Stomach (tissue), 8 donors: ENCODE measurements at regions not wholly inside any gene's neighbourhood (a gene's known extent, or its start where the extent isn't known, plus 50 kb on each side); places are given as distances from the start of the nearest gene placed in this dataset.

Experiments
- DNase-seq, 2 donors: peaks; one replicate each; pipeline versions ENCODE4 v3.0.0 to v3.0.0-alpha.2; 2013 to 2019
- H3K27ac ChIP-seq, 5 donors: fragments of 200-600 bp in 4 of 5; sonication (generic) in 4 of 5; one replicate each; pipeline ENCODE4 v1.5.1; 2013 to 2019; ENCODE audit warnings: mild to moderate bottlenecking in 1 of 5, moderate library complexity in 1 of 5
- H3K27me3 ChIP-seq, 3 donors: fragments of 200-600 bp; sonication (generic); one replicate each; pipeline ENCODE4 v1.5.1; 2017 to 2019; ENCODE audit warnings: mixed run types in 1 of 3
- H3K36me3 ChIP-seq, 4 donors: fragments of 200-600 bp; sonication (generic); 1 replicate in 3 of 4; 2 replicates in 1 of 4; pipeline ENCODE4 v1.5.1; 2016 to 2019
- H3K4me1 ChIP-seq, 4 donors: fragments of 200-600 bp; sonication (generic); one replicate each; pipeline ENCODE4 v1.5.1; 2016 to 2019
- H3K4me3 ChIP-seq, 4 donors: fragments of 200-600 bp; sonication (generic) in 3 of 4; one replicate each; pipeline ENCODE4 v1.5.1; 2016 to 2019; ENCODE audit warnings: mild to moderate bottlenecking in 1 of 4
- H3K9me3 ChIP-seq, 4 donors: fragments of 200-600 bp; sonication (generic); one replicate each; pipeline ENCODE4 v1.5.1; 2016 to 2019
- EP300 ChIP-seq: sonication (generic); formaldehyde crosslinking; IDR thresholded peaks from one replicate; pipeline ENCODE4 v1.6.1; 2017; ENCODE audit warnings: antibody characterized with exemption
- POLR2A ChIP-seq, 4 donors: fragments of 450-650 bp; IDR thresholded peaks; one replicate each; pipeline ENCODE4 v1.6.1; 2016; ENCODE audit warnings: antibody characterized with exemption in 4 of 4, control low read depth in 2 of 4, mild to moderate bottlenecking in 1 of 4, moderate library complexity in 1 of 4
- POLR2AphosphoS5 ChIP-seq, 3 donors: sonication (generic); formaldehyde crosslinking; IDR thresholded peaks; one replicate each; pipeline ENCODE4 v1.6.1; 2016; ENCODE audit warnings: antibody characterized with exemption in 3 of 3
- WGBS, 5 donors: extraction: QIAGEN DNeasy Blood & Tissue Kit in 3 of 5; methylation state at CpG; one replicate each; pipeline versions ENCODE4 v1.1.5 to v1.1.7; 2013 to 2018; 5-methylcytosine and 5-hydroxymethylcytosine counted together
- intact Hi-C: fragments of 100-400 bp; cut with DNase I; formaldehyde crosslinking; loops from one replicate; pipeline ENCODE4 v1.15.1; 2023; ENCODE audit warnings: low total_unique reads
- TF ChIP-seq, protein P1 (sequence below), 7 experiments: fragments of 450-650 bp in 4 of 7; fragments of 200-600 bp in 3 of 7; sonication (generic) in 3 of 7; IDR thresholded peaks; one replicate each; pipeline ENCODE4 v1.5.1; 2016 to 2019; ENCODE audit warnings: antibody characterized with exemption in 7 of 7, control low read depth in 2 of 7, mild to moderate bottlenecking in 1 of 7
- donor health status: healthy with polysubstance abuse.
- donor health status: Bipolar disorder and iron deficiency.
- donor health status: healthy.

DNA sequence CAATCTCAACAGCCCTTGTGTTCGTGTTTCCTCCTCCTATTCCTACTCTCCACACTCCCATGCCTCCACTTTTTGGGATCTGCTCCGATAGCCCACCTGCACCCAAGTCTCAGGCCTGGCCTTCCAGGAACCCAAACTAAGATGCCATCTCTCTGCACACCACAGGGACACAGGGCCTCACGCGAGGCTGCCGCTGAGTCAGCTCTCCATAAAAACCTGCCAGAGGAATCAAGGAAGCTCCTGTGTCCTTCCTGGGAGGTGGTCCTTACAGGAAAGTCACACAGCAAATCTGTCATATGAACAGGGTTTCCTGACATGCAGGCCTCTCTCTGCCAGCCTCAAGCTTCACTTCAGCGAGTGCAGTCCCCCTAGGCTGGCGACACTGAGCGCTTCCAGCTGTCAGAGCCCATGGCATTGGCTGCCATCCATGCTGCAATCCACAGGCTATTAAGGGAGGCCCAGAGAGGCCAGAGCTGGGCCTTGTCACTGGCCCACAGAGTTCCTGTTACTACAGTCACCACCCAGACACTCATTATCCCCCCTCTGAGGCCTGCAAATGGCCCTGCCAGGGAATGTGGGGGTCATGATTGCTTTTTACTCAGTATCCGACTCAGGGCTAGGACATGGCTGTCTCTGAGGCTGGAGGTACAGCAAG is 151.4 kb downstream of the OAT start:
- Histone ChIP-seq H3K4me1 (no peaks in the 10 kb centered on the region), H3K4me3 (no peak overlapping the region), H3K9me3 (peaks cover 0 to 8% (median 7%) of the 10 kb centered on the region in 4 donors), H3K36me3 (no peaks in the 10 kb centered on the region), H3K27me3 (no peaks in the 10 kb centered on the region), H3K27ac (no peak overlapping the region)
- no peak for TF ChIP-seq POLR2AphosphoS5 (IDR thresholded peaks at IDR 0.05)
- TF ChIP-seq POLR2A (IDR thresholded peaks at IDR 0.05): no peak
- TF ChIP-seq, protein P1, sequence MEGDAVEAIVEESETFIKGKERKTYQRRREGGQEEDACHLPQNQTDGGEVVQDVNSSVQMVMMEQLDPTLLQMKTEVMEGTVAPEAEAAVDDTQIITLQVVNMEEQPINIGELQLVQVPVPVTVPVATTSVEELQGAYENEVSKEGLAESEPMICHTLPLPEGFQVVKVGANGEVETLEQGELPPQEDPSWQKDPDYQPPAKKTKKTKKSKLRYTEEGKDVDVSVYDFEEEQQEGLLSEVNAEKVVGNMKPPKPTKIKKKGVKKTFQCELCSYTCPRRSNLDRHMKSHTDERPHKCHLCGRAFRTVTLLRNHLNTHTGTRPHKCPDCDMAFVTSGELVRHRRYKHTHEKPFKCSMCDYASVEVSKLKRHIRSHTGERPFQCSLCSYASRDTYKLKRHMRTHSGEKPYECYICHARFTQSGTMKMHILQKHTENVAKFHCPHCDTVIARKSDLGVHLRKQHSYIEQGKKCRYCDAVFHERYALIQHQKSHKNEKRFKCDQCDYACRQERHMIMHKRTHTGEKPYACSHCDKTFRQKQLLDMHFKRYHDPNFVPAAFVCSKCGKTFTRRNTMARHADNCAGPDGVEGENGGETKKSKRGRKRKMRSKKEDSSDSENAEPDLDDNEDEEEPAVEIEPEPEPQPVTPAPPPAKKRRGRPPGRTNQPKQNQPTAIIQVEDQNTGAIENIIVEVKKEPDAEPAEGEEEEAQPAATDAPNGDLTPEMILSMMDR (IDR thresholded peaks at IDR 0.05): no peak
- no peak for TF ChIP-seq EP300
- 83 to 89% (median 86%) methylated on average over 9 of the region's 9 CpGs for WGBS, 5 donors
- intact Hi-C loops: no loop called here
- DNase-seq: no peak

DNA sequence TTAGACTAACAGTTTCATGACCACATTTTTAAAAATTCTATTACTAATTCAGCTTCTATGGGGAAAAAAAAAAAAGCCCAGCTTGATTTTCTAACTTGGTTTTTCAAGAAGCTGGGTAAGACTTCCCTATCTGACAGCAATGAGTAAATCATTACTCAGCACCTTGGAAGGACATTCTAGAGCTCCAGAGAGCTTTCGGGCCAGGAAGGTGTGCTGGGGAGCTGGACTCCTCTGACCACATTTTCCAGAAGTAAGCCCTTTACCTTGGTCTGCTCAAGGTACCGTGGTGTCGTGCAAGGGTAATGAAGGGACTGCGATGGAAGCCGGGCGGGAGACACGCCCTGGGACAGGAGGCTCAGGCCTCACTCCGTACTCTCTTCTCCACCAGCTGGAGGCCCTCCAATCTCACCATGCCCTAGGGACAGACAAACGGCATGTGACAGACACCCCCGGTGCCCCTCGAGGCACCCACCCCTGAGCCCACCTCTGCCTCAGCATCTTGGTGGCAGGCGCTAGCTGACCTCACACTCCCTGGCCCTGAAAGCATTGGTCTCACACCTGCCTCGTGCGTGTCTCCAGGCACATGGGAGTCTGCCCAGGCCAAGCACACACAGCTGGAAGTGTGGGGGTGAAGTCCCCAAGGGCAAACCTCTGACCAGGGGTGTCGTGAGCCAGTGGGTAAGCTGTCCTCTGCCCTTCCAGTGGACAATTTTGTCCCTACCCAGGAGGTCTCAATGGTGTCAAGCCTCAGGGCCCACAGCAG is 152.1 kb downstream of the OAT start:
- no peaks in the 10 kb centered on the region for H3K4me1 ChIP-seq
- H3K27me3 ChIP-seq: no peaks in the 10 kb centered on the region
- no peaks in the 10 kb centered on the region for H3K36me3 ChIP-seq
- DNase-seq: no peak
- intact Hi-C loops: no loop called here
- peaks cover 0 to under 1% (median under 1%) of the 10 kb centered on the region in 4 donors for H3K9me3 ChIP-seq
- 84 to 87% (median 87%) methylated on average over 13 to 15 of the region's 15 CpGs for WGBS, 5 donors
- H3K27ac ChIP-seq: no peak overlapping the region
- no peak for TF ChIP-seq POLR2A (IDR thresholded peaks at IDR 0.05)
- H3K4me3 ChIP-seq: no peak overlapping the region

DNA sequence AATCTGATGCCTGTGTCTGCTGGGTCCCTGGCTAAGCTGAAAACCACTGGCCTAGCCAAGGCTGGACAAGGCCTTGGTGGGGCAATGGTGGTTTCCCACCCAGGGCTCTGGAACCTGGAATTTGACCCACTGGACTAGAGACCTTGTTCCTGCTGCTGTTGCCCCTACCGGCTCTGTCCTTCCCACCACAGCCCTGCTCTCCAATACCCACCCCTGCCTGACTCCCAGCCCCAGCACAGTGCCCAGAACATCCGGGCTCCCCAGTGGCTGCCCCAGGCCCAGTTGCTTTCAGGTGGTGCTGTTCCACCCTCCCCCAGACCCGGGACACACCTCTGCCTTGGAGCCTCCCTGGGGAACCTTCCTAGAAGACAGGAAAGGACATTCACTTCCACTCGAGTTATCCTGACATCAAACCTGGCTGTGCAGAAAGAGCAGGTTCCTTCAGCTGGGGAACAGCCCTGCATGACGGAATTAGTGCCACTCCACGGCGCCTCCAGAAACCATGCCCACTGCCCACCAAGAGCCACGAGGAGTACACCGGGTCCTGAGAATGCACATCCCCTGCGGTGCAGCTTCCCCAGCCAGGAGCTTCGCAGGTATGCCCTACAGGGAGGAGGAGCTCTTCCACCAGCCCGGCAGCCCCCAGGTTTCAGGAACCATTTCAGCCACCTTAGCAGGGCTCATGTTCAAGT is 152.8 kb downstream of the OAT start:
- Histone ChIP-seq H3K27ac (no peak overlapping the region), H3K4me3 (no peak overlapping the region), H3K9me3 (no peaks in the 10 kb centered on the region), H3K4me1 (no peaks in the 10 kb centered on the region), H3K27me3 (no peaks in the 10 kb centered on the region), H3K36me3 (no peaks in the 10 kb centered on the region)
- WGBS, 5 donors: 71 to 83% (median 75%) methylated on average over 6 to 12 of the region's 12 CpGs
- no peak for DNase-seq
- TF ChIP-seq EP300 (no peak), POLR2AphosphoS5 (IDR thresholded peaks at IDR 0.05) (no peak), POLR2A (IDR thresholded peaks at IDR 0.05) (no peak)
- TF ChIP-seq, protein P1 (IDR thresholded peaks at IDR 0.05): no peak
- intact Hi-C loops: no loop called here

DNA sequence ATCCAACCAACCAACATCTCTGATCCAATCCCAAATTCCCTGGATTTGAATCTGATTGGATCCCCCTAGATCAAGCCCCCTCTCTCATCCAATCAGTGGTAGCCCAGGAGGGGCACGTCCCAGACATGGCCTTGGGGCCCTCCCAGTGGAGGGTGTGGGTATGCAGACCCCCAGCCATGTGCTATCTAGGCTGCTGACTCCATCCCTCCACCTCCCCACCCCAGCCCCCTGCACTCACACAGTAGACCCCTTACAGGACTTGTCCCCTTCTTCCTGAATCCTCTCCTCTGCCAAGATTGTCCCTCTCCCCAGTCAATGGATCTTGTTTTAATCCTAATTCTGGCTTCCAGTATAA is 153.4 kb downstream of the OAT start:
- Histone ChIP-seq H3K27me3 (no peaks in the 10 kb centered on the region), H3K4me3 (no peak overlapping the region), H3K27ac (no peak overlapping the region), H3K36me3 (no peaks in the 10 kb centered on the region), H3K4me1 (no peaks in the 10 kb centered on the region), H3K9me3 (no peaks in the 10 kb centered on the region)
- intact Hi-C loops: no loop called here
- no peak for DNase-seq
- WGBS, 5 donors: 40 to 67% (median 60%) methylated on average over 1 of the region's 1 CpG
- TF ChIP-seq, protein P1 (IDR thresholded peaks at IDR 0.05): no peak
- TF ChIP-seq POLR2A (IDR thresholded peaks at IDR 0.05) (no peak), POLR2AphosphoS5 (IDR thresholded peaks at IDR 0.05) (no peak), EP300 (no peak)
